Upper lobe of left lung (tissue), 4 donors: ENCODE measurements at regions not wholly inside any gene's neighbourhood (a gene's known extent, or its start where the extent isn't known, plus 50 kb on each side); places are given as distances from the start of the nearest gene placed in this dataset.

Experiments
- POLR2A ChIP-seq, 4 donors: fragments of 450-650 bp; IDR thresholded peaks; one replicate each; pipeline ENCODE4 v1.5.1; 2016 to 2017; ENCODE audit warnings: antibody characterized with exemption in 4 of 4, mild to moderate bottlenecking in 2 of 4
- POLR2AphosphoS5 ChIP-seq, 2 donors: sonication (generic); formaldehyde crosslinking; IDR thresholded peaks; one replicate each; pipeline ENCODE4 v1.5.1; 2017; ENCODE audit warnings: antibody characterized with exemption in 2 of 2
- TF ChIP-seq, protein P1 (sequence below), 6 experiments: fragments of 450-650 bp in 4 of 6; fragments of 200-600 bp in 2 of 6; sonication (generic) in 2 of 6; IDR thresholded peaks; one replicate each; pipeline ENCODE4 v1.5.1; 2016 to 2019; ENCODE audit warnings: antibody characterized with exemption in 6 of 6

DNA sequence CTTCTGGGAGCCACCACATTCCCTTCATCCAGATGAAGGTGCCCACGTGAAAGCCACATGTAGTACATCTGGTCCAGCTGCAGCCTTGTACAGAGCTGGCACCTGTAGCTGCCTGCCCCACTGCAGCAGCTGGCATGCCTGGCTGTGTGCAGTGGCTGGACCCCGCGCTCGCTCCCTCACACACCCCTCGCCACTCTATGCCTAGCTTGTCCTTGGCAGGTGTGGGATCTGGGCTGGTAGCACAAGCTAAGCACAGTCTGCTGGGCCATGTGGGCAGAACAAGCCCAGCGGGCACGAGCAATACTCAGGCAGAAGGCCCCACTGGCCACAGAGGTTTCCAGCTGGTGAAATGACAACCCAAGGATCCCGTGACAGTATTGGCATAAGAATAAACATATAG lies 163.9 kb upstream of the PRNP start:
- TF ChIP-seq POLR2A (IDR thresholded peaks at IDR 0.05): no peak
- TF ChIP-seq, protein P1, sequence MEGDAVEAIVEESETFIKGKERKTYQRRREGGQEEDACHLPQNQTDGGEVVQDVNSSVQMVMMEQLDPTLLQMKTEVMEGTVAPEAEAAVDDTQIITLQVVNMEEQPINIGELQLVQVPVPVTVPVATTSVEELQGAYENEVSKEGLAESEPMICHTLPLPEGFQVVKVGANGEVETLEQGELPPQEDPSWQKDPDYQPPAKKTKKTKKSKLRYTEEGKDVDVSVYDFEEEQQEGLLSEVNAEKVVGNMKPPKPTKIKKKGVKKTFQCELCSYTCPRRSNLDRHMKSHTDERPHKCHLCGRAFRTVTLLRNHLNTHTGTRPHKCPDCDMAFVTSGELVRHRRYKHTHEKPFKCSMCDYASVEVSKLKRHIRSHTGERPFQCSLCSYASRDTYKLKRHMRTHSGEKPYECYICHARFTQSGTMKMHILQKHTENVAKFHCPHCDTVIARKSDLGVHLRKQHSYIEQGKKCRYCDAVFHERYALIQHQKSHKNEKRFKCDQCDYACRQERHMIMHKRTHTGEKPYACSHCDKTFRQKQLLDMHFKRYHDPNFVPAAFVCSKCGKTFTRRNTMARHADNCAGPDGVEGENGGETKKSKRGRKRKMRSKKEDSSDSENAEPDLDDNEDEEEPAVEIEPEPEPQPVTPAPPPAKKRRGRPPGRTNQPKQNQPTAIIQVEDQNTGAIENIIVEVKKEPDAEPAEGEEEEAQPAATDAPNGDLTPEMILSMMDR (IDR thresholded peaks at IDR 0.05): no peak
- no peak for TF ChIP-seq POLR2AphosphoS5 (IDR thresholded peaks at IDR 0.05)
